GM21529 (cell line): ENCODE measurements at regions not wholly inside any gene's neighbourhood (a gene's known extent, or its start where the extent isn't known, plus 50 kb on each side); places are given as distances from the start of the nearest gene placed in this dataset.

Experiments used
- ATAC-seq: cut with Tn5 transposase; IDR thresholded peaks from one replicate; pipeline ENCODE4 v1.9.1; 2021; ENCODE audit not compliant: unreplicated experiment

DNA sequence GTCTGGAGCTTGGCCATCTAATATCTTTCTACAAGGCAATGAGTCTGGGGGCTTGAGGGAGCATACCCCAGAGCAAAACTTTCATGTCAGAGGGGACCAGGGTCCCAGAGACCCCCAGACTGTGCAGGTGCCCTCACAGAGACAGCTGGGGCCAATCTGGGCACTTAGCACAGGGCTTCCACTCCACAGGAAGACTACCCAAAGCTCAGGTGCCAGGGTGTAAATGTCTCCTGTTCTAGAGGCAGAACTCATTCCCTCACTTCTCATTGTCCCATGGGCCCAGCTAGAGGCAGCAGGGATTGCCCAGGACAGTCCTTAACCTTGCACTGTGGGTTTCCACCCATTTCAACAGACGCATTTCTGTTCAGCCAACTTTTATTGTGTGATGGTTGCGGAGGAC is 246.9 kb downstream of the ACTR3B start:
- ATAC-seq = no peak

DNA sequence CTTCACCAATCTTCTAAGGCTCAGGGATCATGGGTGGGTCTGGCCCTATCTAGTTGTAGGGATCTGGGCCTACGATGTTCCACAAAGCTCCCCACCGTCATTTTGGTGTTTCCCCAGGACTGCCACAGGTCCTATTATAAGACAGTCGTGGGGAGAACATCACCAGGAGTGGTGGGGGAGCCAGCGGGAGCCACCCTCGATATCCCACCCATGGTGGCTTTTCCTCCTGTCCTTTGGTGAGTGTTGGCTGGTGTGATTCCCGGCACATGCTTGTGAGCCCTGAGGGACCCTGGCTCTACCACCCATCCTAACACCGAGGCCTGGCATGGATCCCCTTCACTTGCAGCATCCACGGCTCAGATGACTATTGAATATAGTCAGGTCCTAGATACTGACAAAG is 247.4 kb downstream of the ACTR3B start:
- ATAC-seq = no peak

DNA sequence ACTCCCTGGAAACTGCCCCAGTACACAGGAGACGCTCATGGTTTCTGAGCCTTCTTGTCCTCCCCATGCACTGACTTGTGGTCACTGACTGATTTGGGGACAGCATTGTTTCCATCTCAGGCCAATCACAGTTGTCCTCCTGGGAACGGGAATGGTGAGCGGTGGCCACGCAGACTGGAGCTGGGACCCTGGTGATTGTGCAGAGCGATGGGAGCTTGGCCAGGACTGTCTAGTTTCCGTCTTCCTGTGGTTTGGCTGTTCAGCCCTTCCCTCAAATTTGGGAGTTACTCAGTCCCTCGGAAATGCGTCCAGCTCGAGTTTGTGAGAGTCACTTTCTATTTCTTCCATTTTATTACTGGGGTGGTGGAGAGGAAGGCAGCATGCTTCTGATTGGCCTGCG is 250.9 kb downstream of the ACTR3B start:
- no peak for ATAC-seq

DNA sequence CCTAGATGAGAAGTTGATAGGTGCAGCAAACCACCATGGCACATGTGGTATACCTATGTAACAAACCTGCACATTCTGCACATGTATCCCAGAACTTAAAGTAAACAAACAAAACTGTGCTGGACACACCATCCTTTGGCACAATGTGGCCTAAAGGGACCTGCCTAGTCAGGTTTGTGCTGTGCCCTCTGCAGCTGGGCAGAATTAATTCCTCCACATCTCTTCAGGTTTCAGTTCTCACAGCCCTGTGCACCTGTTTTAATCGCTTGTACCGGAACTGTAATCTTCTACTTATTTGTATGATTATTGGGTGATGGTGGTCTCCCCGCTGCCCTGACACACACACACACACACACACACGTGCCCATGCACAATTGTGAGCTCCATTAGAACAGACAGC is 252.7 kb downstream of the ACTR3B start:
- ATAC-seq = no peak

DNA sequence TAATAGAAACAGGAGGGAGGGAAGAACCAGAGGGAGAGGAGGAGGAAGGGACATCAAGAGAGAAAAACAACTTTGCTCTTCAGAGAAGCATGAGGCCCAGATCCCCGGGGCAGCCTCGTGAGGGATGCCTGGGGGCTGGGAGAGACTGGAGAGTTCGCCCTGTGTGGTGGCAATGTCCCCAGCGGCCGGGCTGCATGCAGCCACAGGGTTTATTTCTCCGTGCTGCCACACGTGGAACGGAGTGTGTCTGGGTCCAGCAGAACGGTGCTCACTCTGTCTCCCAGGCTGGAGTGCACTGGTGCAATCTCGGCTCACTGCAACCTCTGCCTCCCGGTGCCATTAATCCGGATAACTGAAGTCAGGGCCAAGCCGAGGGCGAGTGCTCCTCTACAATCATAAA is 257.7 kb downstream of the ACTR3B start:
- no peak for ATAC-seq

DNA sequence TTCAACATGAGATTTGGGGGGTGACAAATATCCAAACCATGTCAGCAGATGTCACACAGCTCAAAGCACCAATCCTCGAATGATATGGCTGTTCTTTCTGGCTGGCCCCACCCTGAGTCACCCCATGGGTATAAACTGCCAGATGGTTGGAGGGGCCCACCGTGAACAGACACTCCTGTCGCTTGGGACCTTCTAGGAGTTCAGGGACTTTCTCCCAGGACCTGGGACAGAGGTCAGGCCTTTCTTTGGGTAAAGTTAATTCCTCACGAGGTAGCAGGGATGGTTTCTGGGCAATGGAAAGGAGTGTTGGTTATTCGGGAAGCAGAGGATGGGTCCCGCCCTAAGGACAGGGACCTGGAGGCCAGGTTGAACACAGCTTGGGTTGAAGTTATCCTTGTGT is 262.0 kb downstream of the ACTR3B start:
- no peak for ATAC-seq

DNA sequence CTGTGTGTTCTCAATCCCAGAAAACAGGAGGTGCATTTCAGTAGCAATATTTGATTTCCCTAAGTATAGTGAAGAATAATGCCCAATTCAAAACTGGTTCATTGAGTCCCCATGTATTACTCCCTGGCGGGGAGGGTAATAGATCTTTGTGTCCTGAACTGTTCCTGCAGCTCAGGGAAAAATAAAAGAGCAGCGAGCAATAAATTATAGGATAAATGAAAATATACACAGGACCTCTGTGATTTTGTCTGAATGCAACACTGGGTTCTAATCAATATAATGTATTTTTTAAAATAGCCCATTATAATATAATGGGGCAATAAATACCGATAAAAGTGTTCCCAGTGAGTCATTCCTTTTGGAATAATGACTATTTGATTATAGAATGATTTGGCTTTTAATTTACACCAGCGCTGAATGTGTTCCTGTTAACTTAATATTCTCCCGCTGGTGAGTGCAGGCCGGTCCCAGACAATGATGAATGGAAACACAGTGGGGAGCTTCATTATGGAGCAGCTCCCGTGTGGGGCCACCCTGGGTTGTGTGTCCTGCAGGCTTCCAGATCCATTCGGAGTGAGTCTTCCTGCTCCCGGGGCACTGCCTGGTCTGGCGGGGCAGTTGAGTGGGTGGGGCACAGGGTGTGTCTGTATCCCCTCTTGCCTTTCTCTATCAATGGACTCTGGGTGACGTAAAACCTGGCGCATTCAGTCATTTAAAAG is 263.1 kb downstream of the ACTR3B start:
- no peak for ATAC-seq

DNA sequence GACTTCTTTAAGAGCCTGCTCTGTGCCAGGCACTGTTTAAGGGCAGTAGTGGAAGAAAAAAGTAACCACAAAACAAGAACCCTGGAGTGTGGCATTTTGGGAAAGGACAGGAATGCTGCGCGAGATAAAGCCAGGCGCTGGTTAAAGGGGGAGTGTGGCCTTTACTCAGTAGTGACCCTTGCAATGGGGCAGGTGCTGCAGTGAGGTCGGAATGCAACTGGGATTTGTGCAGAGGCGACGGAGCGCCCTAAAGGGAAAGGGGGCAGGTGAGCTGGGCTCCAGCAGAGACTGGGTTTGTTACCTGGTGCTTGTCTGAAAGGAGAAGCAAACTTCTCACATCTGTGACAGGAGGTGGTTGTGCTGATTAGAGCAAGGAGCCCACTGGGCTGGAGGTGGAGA is 263.6 kb downstream of the ACTR3B start:
- ATAC-seq = no peak

DNA sequence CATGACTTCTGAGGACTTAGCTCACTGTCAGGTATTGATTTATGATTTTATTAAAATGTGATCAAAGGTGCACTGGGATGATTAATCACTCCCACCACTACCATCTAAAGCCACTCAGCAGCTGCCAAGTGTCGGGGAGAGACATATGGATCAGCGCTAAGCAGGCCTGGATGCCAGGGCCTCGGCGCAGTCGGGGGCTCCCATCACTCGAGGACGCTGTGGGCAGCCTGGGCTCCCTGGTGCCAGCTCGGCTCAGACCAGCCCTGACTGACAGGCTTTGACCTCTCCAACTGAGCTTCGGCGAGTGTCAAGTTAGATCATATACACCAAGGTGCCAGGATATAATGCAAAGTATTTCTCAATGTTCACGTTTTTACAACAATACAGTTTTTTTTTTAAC is 267.7 kb downstream of the ACTR3B start:
- ATAC-seq = no peak

DNA sequence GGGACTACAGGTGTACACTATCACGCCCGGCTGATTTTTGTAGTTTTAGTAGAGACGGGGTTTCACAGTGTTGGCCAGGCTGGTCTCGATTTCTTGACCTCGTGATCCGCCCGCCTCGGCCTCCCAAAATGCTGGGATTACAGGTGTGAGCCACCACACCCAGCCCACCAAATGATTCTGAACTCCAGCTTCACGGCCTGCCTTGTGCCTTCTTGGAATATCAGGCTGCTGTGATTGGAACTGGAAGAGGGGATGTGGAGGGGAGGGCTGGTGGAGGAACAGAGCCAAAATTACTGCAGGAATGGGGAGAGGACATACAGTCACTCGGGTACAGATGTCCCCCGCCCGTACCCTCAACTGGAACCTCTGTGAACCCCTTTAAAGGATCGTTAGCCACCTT is 268.4 kb downstream of the ACTR3B start:
- ATAC-seq = no peak

DNA sequence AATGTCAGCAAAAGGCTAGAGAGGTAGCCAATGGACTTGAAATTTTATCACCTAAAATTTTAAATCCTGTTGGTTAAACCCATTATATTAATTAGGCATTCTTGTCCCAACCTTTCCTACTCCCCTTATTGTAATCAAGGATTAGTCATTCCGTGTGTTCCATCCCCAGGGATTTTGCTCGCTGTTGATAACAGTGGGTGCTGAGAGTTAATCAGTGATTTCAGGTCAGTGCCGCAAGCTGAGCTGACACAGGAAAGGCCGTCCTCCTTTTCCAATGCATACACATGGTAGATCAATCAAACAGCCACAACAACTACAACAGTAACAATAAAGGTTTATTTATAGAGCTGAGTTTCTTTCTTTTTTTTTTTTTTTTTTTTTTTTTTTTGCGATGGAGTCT is 271.4 kb downstream of the ACTR3B start:
- no peak for ATAC-seq

DNA sequence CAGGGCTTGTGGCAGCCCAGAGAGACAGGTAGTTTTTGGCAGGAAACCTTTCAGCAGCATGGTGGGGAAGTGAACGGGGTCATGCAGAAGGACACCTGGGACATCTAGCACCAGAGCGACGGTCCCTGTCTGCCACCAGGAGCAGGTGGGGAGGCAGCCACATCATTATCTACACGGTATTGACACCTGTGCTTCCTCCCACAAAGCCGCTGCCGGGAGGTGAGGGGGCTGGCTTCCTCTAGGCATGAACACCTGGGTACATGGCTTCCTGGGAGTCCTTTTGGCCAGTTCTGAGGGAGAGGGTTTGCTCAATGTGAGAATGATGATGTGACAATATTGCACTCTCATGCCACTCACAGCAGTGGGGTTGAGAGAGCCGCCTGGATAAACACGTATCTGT is 275.2 kb downstream of the ACTR3B start:
- no peak for ATAC-seq

DNA sequence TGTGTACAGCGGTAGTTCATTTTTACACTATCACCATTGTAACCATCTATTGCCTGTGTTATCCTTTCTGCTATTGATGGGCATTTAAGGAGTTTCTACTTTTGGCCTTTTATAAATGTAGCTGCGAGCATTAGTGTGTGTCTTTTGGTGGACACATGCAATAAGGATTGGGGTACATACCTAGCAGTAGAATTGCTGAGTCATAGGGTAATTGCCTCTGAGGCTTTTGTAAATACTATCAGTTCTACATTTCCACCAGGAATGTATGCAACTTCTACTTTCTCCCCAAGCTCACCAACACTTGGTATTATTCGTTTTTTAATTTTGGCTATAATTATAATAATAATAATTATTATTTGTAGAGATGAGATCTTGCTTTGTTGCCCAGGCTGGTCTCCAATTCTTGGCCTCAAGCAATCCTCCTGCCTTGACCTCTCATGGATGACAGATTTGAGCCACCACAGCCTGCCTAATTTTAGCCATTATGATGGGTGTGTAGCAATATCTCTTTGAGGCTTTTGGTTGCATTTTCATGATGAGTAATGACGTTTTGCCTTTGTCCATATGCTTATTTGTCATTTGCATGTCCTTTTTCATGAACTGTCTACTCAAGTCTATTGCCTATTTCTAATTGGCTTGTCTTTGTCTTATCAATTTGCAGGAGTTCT is 277.0 kb downstream of the ACTR3B start:
- no peak for ATAC-seq

DNA sequence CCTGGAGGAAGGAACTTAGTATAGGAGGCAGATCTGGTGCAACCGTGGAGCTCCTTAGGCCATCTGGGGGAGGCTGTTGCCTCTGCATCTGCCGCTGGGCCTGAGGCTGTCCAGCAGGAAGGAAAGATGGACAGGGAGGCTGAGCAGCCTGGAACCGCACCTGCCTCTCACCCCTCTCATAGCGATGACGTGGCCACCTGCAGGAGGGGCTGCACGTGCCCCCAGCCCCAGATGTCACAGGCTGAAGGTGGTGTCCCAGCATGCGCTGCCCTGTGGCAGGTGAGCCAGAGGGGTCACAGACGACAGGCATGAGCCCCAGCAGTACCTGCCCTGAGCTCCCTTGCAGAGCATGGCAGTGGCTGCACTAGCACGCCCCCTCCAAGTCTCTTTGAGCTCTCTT is 283.9 kb downstream of the ACTR3B start:
- ATAC-seq = no peak

DNA sequence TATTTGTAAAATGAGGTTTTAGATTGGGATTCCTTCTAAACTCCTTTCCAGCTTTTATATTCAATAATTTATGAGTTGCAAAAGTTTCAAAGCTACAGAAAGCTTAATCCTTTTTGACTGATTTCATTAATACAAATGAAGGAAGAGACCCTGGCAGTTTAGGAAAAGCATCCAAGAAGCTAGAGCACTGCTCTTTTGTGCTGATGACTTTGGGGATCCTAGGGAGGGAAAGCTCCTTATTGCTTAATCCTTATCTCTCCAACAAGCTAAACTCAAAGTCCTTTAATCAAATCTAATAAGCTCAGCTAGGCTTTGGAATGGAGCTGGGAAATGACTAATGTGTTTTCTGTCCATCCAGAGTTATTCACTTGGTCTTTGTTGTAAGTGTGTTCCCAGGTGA is 285.4 kb downstream of the ACTR3B start:
- no peak for ATAC-seq

DNA sequence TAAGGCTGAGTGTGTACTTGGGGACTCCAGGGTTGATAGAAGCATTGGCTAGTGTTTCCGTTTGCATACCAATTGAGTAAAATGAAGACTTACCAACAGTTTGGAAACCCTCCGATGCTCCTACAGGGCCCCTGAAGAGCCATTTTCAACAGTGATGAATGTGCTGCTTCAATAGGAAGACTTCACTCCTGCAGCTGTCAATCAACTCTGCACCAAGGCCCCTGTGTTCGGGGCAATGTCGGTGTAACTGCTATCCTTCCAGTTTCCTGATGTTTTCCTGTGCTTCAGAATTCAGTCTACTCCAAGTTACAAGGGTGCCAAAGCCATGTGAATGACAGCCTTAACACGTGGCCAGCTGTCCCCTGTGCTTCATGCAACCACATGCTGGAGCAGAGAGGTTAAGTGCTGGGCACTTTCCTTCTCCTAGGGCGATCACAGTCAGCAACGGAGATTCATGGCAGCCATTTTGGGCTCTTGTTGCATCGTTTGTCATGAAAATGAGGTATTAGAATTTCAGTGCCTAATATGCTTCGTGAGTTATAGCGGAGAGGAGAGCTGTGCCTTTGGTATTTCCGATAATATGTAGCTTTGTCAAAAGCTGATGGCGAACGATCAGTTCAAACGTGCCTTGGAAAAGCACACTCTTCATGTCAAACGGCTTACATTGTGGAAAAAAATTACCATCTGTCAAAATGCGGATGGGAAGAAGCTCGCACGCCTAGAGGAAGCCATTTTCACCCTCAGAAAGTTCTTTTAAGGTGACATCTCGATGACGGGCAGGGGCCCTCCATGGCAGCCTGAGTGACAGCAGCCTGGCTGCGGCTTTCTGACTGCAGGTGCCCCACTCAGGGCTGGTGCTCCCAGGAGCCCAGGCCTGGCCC is 287.8 kb downstream of the ACTR3B start:
- no peak for ATAC-seq

DNA sequence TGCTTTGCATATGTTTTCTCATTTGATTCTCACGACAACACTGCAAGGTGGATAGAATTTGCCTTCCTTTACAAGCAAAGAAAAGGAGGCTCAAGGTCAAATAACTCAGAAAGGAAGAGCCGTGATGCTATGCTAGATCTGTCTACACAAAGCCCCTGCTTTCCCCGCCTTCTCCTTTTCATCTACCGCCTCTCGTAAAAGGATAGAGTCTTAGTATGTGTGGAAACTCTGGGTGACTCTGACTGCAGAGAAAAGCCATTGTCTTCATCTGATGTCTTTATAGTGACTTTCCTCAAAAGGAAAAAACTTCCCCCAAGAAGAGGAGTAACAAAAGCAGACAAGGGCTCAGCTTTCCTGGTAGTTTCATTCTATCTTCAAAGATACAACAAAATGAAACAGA is 292.7 kb downstream of the ACTR3B start:
- no peak for ATAC-seq

DNA sequence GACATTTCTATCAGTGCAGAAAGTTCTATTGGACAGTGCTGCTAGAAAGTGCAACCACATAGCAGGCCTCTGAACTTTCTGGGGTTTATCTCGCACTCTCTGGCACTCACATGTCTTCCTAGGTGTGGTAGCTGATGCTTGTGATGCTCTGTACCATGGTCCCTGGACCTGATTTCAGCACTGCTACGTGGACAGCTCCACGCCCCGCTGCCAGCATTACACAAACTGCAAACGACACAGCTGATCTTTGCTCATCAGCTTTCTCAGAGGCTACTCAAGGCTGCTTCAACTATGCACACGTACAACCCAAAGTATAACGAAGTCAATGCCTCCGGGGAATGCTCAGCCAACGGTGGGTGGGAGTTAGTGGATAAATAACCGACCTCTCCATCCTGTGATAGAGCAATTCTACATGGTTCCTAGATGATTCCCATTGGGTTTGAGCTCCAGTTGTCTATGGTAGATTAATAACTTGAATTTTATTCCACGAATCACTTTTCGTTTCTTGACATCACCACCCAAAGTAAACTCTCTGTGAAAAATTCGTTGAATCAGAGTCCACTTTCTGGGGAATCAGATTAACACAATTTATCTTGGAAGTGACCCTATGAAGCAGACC is 302.5 kb downstream of the ACTR3B start:
- no peak for ATAC-seq

DNA sequence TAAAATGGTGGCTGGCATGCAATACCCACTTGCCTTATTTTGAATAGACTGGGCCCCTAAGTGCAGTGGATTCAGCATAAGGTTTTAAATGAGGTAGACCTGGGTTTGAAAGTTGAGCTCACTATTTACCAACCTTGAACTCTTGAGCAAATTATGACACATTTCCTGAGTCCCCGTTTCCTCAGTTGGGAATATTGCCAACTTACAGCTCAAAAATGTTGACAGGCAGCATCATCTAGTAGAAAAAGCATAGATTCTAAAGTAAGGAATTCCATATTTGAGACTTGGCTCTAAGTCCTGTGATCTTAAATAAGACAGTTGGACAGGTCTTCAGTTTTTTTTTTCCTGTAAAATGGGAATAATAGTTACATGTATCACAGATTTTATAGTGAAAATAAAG is 305.5 kb downstream of the ACTR3B start:
- no peak for ATAC-seq

DNA sequence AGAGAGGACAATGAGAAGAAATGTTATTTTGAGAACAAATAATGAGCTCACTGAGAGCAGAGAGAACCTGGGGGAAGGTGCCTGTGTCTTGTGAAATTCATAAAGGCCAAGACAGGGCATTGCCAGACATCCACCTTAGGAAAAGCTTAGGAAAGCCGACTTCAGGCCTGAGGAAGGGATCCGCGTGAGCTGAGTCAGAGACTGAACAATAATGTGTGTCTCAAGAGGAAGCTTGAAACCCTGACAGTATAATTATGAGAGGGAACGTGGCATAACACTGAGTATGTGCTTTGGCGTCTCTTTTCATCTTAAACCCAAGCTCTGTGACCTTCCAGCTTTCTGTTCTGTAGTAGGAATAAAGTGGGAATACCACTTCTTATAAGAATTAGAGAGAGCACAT is 307.2 kb downstream of the ACTR3B start:
- no peak for ATAC-seq

DNA sequence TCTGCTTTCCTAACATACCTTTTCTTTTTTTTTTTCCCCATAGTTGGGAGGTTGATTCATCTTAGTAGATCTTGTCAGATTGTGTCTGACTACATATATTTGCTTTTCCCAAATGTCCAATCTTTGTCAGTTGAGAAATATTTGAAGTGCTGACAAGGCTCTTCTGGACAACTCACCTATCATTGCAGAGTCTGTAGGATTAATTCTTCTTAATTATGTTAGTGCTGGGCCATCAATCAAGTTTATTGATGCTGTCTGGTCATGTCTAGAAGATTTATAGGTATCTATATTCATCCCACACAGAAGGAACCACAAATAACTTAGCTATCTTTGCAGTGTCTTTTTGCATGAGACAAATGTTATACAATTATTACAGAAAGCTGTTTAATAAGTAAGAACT is 310.6 kb downstream of the ACTR3B start:
- ATAC-seq = no peak

DNA sequence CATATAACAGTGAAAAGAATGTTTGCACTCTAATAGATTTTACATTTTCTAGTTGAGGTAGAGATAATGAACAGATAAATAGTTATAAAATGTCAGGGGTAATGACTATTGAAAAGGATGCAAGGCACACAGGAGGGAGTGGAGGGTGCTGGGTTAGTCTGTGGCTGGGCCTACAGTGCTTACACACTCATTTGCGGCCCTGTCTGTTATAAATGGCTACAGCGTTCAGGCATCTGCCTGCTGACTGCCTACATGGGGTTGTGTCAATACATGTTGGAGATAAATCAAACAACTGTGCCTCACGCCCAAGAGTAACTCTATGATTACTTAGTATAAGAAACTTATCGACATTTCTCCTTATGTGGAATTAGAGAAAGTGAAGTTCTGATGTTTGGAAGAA is 313.3 kb downstream of the ACTR3B start:
- no peak for ATAC-seq
